ENCODE measurements at regions not wholly inside any gene's neighbourhood (a gene's known extent, or its start where the extent isn't known, plus 50 kb on each side); places are given as distances from the start of the nearest gene placed in this dataset.

DNA sequence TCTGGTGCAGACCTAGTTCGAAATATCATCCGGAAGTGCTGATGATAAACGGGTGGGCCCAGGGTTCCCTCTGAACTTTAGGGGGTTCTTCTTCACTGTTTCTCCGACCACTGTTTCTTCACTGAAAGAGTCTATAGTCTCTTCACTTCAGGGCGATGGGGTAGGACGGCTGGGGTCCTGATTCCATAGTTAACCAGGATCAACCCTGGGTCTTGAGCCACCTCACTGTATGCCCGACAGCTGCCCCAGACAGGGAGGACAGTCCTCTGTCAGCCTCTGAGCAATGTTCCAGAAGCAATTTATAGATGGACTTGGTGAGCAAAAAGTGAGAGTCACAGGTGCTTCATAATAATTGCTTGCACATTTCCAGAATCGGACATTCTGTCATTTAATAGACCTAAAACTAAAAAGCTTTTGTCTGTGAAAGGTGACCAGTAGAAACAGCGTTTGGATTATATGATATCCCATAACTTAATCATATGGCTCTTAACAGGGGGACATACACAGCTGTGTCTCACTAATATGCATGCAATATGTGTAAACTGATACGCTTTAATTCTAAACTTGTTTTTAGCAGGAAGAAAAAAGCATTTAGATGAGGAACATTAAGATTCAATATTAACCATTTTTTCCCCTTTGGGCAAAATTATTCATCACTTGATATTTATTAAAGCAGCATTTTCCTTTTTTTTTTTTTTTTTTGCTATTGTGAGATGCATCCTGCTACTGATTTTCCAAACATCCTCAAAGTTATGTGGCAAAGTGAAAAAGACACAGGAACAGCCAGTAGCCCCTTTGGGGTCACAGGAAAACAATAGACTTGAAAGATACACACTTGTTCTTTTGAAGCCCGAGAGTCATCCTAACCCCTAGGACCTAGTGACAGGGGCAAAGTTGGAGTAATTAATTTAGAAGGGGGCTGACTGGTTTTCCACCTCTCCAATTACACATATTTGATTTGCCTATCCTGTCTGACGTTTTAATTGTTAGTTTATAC, 277.0 kb downstream of the ZNF536 start:
- DNase-seq, result no peak

DNA sequence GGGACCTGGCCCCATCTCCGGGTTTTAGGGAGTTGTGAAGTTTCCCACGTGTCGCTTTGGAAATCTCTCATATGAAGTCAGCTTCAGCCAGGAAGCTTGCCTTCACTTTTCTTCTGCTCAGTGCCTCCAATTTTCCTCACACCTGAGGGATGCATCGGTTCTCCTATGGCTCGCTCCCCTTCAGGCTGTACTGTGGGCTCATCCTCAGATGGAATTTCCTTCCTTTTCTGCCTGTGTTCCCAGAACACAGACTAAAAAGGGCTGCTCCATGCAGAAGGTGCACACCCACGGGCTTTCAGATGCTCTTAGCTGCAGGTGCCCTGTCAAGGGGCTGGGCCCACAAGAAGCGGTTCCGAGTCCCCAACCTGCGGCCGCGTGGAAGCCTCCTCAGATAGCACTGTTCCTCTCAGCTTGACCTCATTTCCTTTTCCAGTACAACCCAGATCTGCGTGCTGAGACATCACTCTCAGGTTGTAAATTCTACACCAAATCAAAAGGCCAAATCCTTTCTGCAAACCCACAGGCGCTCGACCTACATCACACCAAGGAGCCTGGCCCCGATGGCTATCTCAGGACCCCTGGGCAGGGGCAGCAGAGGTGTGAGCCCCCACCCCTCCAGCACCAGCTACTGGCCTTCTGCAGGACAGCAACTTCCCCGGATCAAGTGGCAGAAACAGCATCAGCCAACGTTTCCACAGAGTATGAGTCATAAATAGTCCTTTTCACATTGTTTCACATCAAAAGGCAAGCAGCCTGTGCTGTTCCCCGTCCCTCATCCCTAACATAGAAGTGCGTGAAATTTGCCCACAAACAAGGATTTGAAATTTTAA, 275.9 kb downstream of the ZNF536 start:
- DNase-seq, result no peak

DNA sequence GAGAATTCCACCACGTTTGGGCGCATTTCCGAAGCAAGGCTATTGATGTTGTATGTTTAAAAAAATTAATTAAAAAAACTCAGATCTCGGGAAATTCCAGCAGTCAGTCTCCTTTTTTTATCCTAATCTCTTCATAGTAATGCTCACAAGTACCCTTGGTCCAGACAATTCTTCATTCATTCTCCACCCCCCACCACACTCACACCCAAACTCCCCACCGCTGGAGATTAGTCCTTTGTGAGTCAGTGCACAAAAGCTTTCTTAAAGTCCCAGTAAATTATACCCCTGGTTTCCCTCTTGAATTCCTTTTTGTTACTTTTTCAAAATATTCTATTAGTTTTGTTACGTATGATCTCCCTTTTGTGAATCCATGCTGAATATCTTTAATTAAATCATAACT, 274.6 kb downstream of the ZNF536 start:
- no peak for DNase-seq

DNA sequence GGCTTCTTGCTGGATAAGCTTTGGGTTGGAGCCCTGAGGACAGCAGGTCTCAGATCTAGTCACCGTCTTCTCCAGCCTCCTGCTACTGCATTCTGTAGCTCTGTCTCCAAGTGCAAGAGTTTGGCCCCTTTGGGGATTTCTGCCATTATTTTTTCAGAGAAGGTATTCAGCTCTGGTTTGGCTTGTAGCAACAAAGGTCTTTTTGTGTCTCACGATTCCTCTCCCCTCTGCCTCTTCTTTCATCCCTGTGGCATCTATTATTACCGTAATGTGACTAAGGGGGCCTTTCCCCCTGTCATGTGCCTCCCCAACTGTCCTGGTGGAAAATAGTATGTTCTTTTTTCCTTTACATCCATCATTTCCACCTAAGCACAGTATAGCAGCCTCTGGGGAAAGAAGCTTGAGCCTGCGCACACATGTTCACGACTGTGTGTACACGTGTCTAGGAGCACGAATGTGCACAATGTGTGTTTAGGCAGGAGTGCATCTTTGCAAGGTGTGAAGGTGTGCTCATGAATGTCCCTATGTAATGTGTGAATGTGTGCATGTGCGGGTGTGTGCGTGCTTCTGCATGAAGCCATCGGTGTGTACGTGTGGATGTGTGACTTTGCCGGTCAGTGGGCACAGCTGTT, 273.9 kb downstream of the ZNF536 start:
- DNase-seq, result no peak

DNA sequence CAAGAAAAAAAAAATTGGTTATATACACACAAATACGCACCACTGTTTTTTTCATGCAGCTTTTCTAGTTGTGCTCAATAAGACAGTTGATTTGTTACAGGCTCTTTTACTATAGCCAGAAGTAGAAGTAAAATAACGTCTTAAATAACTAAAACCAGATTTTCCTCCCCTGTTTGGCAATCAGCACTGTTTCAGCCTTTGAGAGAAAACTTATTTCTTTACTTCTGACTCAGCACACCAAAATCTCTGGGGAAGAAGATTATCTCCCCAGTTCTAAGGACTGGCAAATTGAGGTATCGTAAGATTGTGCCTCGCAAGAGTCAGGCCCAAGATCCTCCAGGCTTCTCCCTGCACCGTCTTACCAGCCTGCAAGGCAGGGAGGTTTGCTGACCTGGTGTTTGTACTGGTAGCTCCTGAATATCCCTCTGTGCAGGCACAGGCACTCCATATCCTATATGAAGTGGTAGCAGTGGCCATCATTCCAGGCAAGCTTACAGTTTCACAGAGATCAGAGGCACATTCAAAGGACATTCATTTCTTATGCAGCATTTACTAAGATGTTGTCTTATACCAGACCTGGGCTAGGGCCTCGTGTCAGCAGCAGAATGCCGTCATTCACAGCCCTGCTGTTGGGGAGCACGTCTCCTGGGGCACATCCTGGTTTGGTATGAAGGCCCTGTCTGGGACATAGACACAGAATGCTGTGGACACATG, 268.2 kb downstream of the ZNF536 start:
- DNase-seq, result no peak

DNA sequence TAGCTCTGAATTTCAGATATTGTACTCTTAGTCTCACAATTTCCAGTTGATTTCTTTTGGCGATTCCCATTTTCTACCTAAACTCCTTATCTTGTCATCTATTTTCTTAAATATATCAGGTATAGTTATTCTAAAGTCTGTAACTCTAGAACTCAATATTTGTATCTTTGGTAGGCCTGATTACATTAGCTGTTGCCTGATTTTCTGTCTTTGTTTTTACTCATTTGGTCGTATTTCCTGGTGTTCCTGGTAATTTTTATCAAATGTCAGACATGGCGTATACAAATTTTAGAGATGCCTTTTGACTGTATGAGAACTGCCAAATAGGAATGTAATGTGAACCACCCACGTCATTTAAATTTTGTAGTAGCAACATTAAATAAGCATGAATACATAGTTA, 266.7 kb downstream of the ZNF536 start:
- no peak for DNase-seq

DNA sequence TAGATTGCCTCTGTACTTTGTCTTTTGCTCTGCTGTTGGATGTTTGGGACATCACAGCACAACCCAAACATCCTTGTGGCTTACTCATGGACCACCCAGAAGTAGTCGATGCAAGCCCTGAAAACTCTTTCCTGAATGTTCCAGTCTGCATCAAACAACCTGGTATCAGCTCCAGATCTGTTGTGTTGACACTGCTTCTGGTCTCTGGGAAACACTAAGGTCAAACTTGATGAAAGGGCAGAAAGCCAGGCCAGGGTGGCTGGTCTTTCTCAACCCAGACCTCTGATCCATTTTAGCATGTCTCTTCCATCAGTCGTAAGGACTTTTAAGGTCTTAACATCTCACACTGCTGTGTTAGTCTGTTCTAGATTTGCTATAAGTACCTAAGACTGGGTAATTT, 265.7 kb downstream of the ZNF536 start:
- DNase-seq, result no peak

DNA sequence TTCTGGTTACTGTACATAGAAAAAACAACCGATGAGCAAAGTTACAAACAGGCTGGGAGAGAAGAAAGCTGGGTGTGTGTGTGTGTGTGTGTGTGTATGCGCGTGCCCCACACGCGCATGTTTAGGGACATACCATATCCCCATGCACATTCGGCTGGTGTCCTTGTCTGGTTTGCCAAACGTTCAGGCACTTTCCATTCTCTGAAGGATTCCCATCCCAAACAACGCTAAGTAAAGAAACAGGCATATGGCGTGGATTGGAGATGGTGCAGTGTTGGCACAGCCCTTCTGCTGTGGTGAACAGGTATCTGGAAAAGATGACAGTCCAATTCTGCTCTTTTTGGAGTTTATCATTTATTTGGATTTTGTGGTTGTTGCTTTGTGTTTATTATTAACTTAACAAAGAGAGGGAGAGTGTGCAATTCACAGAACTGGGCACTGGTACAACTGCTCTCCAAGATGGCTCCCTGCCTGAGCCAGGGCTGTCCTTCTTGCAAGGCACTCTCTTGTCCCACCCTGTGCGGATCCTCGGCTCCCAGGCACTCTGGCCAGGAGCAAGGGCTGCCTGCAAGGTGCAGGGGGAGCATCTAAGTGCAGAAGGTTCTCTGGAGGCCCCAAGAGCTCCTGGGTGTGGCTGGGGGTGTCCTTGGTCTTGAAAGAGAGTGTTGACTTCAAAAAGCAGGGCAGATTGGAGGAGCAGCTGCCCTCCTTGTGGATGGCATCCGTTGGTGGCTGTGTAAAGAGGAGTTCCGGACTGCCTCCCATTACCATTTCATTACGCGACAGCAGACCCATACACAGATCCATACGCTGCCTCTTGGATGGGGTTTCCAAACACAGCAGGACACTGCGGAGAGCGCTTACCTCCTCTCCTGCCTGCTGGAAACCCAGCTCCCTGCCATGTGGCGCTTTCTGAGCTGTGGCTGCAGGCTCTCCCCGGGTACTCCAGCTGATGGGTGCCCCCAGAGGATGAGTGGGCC, 263.1 kb downstream of the ZNF536 start:
- peak; percentile 65 to 73 for DNase-seq

DNA sequence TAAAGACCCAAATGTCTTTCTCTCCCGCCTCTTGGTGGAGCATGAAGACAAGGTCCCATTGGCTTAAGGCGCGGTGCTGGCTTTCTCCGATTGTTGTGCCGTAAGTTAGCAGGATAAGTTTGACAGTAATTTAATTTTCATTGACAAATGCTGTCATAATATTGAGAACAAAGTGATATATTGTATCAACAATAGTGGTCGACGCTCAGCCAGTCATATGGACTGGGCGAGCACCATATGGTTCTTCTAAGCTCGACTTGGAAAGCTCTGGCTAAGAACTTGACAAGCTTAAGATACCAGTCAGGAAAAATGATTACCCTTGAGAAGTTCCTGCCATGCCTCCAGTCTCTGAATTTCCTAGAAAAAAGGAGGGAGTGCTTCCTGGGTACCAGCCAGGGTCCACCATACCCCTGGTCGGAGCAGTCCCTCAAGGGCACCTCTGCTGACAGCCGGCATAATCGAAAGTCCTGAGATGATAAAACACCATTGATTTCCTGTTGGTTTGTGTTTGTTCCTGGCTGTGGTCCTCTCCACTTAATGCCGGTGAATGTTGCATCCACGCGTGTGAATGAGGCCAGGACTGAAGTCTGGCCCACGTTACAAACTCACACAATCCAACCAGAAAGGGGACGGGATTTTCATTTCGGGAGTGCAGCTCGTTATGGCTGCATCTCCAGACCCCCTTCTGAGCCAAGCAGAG, 262.1 kb downstream of the ZNF536 start:
- no peak for DNase-seq

DNA sequence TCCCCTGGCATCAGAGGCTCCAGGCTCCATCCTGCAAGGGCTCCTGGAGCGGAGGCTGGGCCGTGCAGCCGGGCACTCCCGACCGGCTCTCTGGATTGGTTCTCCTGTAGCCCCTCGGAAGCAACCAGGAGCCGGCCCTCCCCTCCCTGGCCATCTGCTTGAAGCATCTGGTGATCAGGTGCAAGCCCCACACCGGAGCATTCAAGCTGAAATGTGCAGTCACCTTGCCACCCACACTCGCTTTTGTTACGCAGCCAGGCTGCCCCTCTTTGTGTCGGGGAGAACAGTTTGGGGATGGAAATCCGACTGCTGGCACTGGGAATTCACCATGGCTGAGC, 258.8 kb downstream of the ZNF536 start:
- DNase-seq, result peak; percentile 96 to 97

DNA sequence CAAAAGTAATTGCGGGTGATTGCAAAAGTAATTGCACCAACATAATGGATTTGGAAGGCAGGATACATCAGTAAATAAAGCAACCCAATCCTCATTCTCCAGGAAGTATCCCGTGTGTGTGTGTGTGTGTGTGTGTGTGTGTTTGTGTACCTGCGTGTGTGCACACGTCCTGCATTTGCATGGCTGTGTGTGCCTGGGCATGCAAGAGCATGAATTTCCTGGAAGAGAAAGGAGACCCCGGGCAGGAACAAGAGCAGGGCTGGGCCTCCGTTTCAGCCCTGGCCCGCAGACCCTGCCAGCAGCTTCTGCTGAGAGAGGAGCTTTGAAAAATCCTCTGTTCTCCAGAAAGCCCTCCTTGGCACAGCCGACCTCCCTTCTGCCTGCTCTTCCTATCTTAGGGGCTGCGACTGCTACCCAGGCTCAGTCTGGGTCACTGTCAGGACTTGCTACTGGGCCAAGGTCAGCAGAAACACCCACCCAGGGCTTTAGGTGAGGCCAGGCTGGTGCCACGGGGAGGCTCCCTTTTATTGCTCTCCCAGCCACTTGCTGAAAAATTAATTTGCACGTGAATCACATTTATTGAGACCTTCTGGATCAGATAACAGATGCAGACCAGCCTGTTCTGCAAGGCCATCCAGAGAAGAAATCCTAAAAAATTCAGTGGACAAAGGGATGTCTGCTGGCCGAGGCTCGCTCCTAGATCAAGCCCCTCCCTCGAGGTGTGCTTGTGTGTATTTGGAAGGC, 258.3 kb downstream of the ZNF536 start:
- no peak for DNase-seq

DNA sequence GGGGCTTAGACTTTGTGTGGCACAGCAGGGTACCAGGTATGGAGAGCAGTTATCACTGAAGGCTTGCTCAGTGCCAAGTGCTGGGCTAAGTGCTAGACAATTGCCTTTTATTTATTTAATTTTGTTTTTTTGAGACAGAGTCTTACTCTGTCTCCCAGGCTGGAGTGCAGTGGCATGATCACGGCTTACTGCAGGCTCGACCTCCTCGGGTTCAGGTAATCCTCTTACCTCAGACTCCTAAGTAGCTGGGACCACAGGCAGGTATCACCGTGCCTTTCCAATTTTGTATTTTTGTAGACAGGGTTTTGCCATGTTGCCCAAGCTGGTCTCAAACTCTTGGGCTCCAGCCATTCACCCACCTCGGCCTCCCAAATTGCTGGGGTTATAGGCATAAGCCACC, 256.9 kb downstream of the ZNF536 start:
- DNase-seq, result no peak

DNA sequence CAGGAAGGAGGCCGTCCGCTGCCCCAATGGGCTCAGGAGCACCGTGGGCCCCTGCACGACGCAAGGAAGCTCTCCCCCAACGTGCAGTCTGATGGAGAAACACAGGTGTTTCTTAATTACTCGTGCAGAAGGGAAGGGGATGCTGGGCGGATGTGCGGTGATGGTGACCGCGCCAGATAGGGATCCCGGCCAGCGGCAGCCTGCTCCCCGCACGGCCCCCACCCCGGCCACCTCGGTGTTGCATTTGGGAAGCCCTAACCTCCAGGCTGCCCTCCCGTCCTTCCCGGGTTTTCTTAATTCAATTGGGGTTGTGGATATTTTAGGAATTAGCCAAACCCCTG, 254.4 kb downstream of the ZNF536 start:
- no peak for DNase-seq

DNA sequence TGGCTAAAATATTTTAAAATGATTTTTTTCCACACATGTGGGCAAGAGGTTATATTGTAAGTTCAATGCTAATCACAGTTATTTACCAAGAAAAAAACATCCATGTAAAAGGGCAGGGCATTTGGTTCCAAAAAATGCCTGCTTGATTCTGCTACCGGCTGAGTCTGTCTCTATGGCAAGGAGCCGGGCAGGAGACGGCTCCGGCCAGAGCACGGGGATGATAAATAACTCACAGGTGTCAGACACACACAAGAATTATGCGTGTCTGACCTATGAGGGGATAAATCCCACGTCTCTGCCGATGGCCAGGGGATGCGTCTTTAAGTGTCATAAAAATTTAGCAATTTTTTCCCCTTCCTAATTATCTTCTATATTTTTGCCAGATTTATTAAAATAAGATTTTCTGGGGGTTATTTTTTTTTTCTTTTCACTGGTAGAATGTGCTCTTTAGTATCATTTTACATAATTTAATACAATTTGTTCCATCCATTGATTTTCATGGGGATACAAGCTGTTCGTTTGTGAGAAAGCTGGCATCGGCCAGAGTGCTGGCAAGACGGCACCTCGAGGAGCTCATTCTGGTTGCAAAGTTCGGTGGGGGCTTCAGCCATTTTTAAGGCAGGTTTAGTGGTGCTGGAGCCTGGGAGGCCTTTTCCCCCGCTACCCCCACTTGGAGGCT, 253.9 kb downstream of the ZNF536 start:
- DNase-seq, result no peak

DNA sequence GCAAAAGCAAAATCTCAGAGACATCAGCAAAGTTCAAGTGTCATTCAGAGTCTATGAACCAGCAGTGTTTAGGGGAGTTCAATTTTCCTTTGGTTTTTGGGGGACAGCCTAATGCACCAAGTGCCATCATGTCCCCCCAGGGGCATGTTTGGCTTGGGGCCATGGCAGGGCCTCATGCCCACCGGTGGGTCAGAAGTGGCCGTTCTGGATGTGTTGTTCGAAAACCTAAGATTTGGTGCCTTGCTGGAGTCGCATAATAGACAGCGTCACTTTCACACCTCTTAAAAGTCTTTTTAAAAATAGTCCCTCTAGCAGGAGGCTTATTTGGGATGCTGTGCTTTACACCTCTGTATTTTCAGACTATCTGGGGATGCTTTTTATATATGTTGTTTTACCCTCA, 250.1 kb downstream of the ZNF536 start:
- DNase-seq, result no peak

DNA sequence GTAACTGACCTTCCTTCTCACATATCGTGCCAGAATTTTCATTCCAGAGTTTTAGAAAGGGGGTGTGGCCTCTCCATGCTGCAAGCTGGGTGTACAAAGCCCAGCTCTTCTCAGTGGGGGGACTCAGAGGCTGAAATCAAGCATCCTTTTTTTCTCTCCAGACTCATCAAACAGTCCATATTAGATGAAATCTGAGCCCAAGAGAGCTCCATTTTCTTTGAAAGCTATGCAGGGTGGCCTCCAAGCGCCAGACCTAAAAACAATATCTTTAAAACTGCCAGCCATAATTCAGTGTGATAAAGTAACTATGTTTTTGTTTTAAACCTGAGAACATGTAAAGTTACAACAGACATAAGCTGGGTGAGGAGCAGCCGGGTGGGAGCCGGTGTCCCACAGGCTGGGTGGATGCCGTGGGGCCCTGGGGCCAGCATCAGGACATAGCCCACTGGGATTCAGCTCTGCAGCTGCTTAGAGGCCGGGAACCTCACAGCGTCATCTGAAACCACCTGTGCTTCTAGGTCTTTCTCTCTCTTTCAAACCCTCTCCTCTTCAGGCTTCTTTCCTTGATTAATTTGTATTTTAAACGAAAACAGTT, 249.2 kb downstream of the ZNF536 start:
- DNase-seq, result no peak

DNA sequence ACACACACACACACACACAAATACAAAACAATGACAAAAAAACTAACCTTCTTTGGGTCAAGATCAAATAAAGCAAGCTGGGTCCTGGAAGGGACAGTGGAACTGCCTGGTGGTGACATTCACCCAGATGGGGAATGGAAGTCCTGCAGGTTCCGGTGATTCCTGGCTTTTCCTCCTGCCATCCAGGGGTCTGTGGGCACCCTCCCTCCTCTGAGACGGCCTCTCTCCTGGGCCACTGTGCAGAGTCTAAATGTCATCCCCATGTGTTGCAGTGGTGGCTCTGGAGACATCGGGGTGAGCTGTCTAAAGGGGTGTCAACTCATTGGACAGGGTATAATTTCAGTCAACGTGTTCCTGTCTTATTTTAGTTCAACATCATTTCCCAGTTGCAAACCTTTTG, 248.2 kb downstream of the ZNF536 start:
- DNase-seq, result no peak

DNA sequence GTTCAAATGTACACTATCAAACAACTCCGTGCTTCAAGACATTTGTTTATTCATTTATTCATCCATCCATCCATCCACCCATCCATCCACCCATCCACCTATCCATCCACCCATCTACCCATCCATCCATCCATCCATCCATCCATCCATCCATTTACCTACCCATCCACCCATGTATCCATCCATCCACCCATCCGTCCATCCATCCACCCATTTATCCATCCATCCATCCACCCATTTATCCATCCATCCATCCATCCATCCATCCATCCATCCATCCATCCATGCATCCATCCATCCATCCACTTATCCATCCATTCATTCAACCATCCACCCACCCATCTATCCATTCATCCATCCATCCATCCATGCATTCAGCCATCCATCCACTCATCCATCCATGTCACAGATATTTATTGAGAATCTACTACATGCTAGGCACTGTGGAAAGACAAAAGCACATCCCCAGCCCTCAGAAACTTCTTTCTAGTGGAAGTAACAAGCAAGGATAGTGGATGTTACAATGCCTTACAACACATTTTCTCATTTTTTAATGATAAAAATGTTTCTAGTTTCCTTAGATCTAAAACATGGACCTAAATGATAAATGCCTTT, 237.6 kb downstream of the ZNF536 start:
- no peak for DNase-seq

DNA sequence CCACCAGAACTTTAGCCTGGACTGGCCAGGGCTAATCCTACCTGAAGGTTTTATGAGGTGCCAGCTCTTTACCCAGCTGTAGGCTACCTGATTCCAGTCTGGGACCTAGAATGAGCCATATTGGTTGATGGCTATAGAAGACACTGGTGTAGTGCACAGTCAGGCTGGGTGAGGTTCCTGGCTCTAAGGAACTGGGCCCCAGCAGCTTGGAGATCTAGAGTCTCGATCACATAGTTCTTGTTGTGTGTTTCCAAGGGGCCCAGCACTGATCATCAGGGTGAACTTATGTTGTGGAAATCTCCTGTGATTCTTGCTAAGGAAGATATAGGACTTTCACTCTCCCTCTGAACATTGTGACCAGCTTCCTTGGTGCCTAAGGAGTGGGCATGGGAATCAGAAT, 236.3 kb downstream of the ZNF536 start:
- DNase-seq, result no peak
